ENCODE measurements at regions not wholly inside any gene's neighbourhood (a gene's known extent, or its start where the extent isn't known, plus 50 kb on each side); places are given as distances from the start of the nearest gene placed in this dataset.

DNA sequence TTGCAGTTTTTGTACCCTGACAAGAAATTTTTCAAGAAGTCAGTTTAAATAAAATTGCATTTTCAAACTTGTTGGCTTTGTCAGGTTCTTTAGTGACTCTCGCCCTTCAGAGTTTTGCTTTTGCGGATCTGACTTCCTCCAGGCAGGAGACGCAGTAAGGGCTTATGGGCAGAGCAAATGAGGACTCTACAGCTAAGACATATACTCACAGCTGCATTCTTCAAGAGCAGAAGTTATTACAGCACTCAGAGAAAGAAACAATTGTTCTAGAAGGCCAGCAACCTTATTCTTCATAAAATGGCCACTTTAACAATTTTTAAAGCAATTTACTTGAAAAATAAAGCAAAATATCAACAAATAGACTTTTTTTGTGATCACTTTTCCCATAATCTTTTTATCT lies 438.8 kb upstream of the THRB start:
- H3K36me3 ChIP-seq (ENCODE audit: control insufficient read depth, insufficient read depth, low read length) = no peaks in the 10 kb centered on the region
- H3K9me3 ChIP-seq (ENCODE audit: control insufficient read depth, insufficient read depth, low read depth, low read length) = no peaks in the 10 kb centered on the region
- H3K4me1 ChIP-seq (ENCODE audit: control insufficient read depth, insufficient read depth, low read length) = no peaks in the 10 kb centered on the region
- H3K4me3 ChIP-seq (ENCODE audit: low read depth, low read length) = no peak overlapping the region
- H3K27ac ChIP-seq (ENCODE audit: low read depth, low read length) = no peak overlapping the region
- no peak overlapping the region for H3K9ac ChIP-seq (ENCODE audit: low read length)
- no peaks in the 10 kb centered on the region for H3K27me3 ChIP-seq (ENCODE audit: control insufficient read depth, insufficient read depth, low read length)

DNA sequence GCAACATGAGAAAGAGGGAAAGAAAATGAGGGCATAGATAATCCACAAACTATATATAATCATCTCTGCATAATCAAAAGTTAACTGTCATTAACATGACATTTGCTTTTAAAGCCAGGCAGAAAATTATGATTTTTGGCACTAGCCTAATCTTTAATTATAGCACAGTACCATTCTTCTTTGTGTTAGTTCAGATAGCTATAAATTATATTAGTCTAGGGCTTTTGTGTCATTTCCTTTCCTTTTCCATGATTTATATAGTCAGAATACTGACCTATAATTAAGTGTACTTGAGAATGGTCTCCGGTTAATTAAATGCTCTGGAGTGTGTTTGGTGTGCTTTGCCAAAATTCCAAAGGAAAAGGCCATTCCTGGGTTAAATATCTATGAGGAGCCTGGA lies 441.9 kb upstream of the THRB start:
- H3K4me1 ChIP-seq (ENCODE audit: control insufficient read depth, insufficient read depth, low read length) = no peaks in the 10 kb centered on the region
- H3K27me3 ChIP-seq (ENCODE audit: control insufficient read depth, insufficient read depth, low read length) = no peaks in the 10 kb centered on the region
- no peak overlapping the region for H3K4me3 ChIP-seq (ENCODE audit: low read depth, low read length)
- H3K27ac ChIP-seq (ENCODE audit: low read depth, low read length) = no peak overlapping the region
- H3K9me3 ChIP-seq (ENCODE audit: control insufficient read depth, insufficient read depth, low read depth, low read length) = no peaks in the 10 kb centered on the region
- H3K9ac ChIP-seq (ENCODE audit: low read length) = no peak overlapping the region
- no peaks in the 10 kb centered on the region for H3K36me3 ChIP-seq (ENCODE audit: control insufficient read depth, insufficient read depth, low read length)

DNA sequence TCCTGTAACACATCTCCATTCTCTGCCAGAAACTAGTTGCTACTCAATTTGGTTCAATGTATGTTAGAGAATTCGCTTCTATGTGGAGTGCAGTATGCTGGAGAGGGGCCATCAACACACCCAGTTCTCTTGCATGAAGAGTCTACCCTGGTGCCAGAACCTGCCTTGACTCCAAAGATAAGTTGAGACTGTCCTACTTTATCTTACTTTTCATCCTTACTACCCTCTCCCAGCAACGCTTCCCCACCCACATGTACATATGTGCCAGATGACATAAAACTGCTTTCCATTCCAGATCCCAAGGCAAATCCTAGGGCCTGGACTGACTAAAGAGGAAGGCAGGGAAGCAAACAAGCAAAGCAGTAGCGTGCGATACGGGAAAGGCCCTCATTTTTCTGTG lies 442.6 kb upstream of the THRB start:
- H3K4me3 ChIP-seq (ENCODE audit: low read depth, low read length) = no peak overlapping the region
- no peaks in the 10 kb centered on the region for H3K27me3 ChIP-seq (ENCODE audit: control insufficient read depth, insufficient read depth, low read length)
- H3K9me3 ChIP-seq (ENCODE audit: control insufficient read depth, insufficient read depth, low read depth, low read length) = no peaks in the 10 kb centered on the region
- no peak overlapping the region for H3K9ac ChIP-seq (ENCODE audit: low read length)
- H3K4me1 ChIP-seq (ENCODE audit: control insufficient read depth, insufficient read depth, low read length) = no peaks in the 10 kb centered on the region
- H3K36me3 ChIP-seq (ENCODE audit: control insufficient read depth, insufficient read depth, low read length) = no peaks in the 10 kb centered on the region
- H3K27ac ChIP-seq (ENCODE audit: low read depth, low read length) = no peak overlapping the region

DNA sequence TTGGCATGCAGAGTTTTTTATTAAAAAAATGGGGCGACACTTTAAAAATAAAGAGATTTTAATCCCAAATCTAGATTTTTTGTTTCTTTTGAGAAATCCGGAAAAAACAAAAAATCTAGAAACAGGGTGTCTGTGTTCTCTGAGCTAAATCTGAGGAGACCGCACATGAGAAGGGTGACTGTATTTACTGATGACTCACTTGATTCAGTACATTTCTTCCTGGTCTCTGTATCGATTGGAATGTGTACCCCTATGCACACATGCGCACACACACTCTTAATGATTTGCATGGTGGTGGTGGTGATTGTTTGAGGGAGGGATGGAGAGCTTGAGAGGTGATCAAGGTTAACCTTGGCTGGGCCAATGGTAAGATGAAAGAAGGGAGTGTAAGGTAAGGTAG lies 443.1 kb upstream of the THRB start:
- Histone ChIP-seq H3K9me3 (ENCODE audit: control insufficient read depth, insufficient read depth, low read depth, low read length) (no peaks in the 10 kb centered on the region), H3K4me1 (ENCODE audit: control insufficient read depth, insufficient read depth, low read length) (no peaks in the 10 kb centered on the region), H3K4me3 (ENCODE audit: low read depth, low read length) (no peak overlapping the region), H3K27me3 (ENCODE audit: control insufficient read depth, insufficient read depth, low read length) (no peaks in the 10 kb centered on the region), H3K9ac (ENCODE audit: low read length) (no peak overlapping the region), H3K36me3 (ENCODE audit: control insufficient read depth, insufficient read depth, low read length) (no peaks in the 10 kb centered on the region), H3K27ac (ENCODE audit: low read depth, low read length) (no peak overlapping the region)

DNA sequence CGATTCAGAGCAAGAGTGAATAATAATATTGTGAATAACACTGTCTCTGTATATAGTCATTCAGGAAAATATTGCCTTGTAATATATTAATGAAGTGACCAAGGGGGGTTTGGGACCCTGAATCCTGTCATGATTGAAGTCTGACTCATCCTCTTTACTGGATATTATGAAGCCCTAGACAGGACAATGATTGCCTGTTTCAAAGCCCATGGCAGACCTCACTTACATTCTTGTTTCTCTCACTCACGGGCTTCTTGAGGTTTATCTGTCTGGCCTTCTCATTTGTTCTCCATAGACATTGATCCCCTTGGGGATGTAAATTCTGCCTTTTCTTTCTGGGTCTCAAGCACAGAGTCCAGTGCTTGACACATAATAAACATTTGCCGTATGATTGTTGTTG lies 449.3 kb upstream of the THRB start:
- no peak overlapping the region for H3K27ac ChIP-seq (ENCODE audit: low read depth, low read length)
- H3K9ac ChIP-seq (ENCODE audit: low read length) = no peak overlapping the region
- H3K9me3 ChIP-seq (ENCODE audit: control insufficient read depth, insufficient read depth, low read depth, low read length) = no peaks in the 10 kb centered on the region

DNA sequence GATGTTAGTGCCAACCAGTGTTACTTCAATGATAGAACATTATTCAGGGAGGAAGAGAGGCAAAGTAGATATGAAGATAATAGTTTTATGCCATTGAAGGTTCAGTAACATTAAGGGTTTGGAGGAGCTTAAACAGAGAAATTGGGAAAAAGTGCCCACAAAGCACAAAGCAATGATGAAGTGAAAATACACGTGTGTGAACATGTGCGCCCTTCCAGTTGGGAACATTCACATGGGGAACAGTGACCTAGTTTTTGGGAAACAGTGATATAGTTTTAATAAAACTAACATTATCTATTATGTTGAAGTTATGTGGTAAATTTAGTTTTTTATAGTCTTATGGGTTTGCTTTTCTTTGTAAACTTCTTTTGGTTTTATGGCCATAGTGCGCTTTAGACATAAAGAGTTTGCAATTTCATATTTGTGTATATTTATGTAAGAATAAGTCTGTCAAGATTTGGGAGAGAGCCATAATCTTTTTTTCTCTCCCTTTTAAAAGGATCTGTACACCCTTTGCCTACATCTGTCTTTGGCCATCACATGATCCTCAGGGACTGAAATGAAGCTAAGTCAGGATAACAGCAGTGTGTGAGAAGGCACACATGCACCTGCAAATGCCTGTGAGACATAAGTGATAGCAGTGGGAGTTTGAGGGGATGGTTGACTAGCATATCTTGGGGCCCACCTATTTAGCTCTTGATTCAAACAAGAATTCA lies 450.3 kb upstream of the THRB start:
- H3K9me3 ChIP-seq (ENCODE audit: control insufficient read depth, insufficient read depth, low read depth, low read length) = no peaks in the 10 kb centered on the region
- H3K4me1 ChIP-seq (ENCODE audit: control insufficient read depth, insufficient read depth, low read length) = no peaks in the 10 kb centered on the region
- peaks cover 26% of the 10 kb centered on the region for H3K27me3 ChIP-seq (ENCODE audit: control insufficient read depth, insufficient read depth, low read length)
- H3K36me3 ChIP-seq (ENCODE audit: control insufficient read depth, insufficient read depth, low read length) = no peaks in the 10 kb centered on the region
- H3K4me3 ChIP-seq (ENCODE audit: low read depth, low read length) = no peak overlapping the region
- no peak overlapping the region for H3K27ac ChIP-seq (ENCODE audit: low read depth, low read length)
- no peak overlapping the region for H3K9ac ChIP-seq (ENCODE audit: low read length)

More for the DNA sequence above, 449.3 kb upstream of the THRB start:
- no peak overlapping the region for H3K4me3 ChIP-seq (ENCODE audit: low read depth, low read length)
- no peaks in the 10 kb centered on the region for H3K36me3 ChIP-seq (ENCODE audit: control insufficient read depth, insufficient read depth, low read length)
- no peaks in the 10 kb centered on the region for H3K4me1 ChIP-seq (ENCODE audit: control insufficient read depth, insufficient read depth, low read length)
- H3K27me3 ChIP-seq (ENCODE audit: control insufficient read depth, insufficient read depth, low read length) = peaks cover 16% of the 10 kb centered on the region

DNA sequence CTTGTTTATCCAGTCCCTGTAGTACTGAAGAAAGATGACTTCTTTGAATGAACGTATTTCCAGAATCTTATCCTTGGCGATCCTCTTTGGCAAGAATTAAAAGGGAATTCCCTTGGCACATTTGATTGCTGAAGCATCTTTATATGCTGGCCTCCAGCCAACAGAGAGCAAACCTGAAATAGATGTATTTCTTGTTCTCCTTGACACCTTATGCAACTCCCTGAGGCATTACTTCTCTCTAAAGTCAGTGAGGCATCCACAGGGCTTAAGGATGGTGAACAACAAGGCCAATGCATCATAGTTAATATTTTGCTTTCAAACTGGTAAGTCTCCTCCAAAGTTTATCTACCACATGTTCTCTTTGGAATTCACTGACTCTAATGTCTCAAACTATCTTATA lies 450.9 kb upstream of the THRB start:
- Histone ChIP-seq H3K27ac (ENCODE audit: low read depth, low read length) (no peak overlapping the region), H3K36me3 (ENCODE audit: control insufficient read depth, insufficient read depth, low read length) (no peaks in the 10 kb centered on the region), H3K4me3 (ENCODE audit: low read depth, low read length) (no peak overlapping the region), H3K27me3 (ENCODE audit: control insufficient read depth, insufficient read depth, low read length) (peaks cover 32% of the 10 kb centered on the region), H3K4me1 (ENCODE audit: control insufficient read depth, insufficient read depth, low read length) (no peaks in the 10 kb centered on the region), H3K9me3 (ENCODE audit: control insufficient read depth, insufficient read depth, low read depth, low read length) (no peaks in the 10 kb centered on the region), H3K9ac (ENCODE audit: low read length) (no peak overlapping the region)

DNA sequence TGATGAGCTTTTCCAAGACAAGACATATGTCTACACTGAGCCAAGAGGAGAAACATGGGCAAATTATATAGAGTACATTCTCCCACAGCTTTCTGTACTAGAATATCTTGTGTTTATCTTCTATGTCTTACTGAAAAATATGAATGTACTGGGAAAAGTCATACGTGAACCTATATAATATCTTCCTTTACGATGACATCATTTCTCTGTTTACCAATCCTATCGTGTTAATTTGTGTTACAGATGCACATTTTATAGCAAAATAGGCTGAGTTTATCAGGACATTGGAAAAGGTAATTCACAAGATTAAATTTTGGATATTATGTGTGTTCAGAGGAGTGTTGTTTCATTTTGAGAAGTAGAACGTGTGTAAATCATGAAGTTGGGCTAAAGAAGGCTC lies 452.5 kb upstream of the THRB start:
- Histone ChIP-seq H3K4me1 (ENCODE audit: control insufficient read depth, insufficient read depth, low read length) (no peaks in the 10 kb centered on the region), H3K9me3 (ENCODE audit: control insufficient read depth, insufficient read depth, low read depth, low read length) (no peaks in the 10 kb centered on the region), H3K9ac (ENCODE audit: low read length) (no peak overlapping the region), H3K27me3 (ENCODE audit: control insufficient read depth, insufficient read depth, low read length) (peaks cover 48% of the 10 kb centered on the region), H3K36me3 (ENCODE audit: control insufficient read depth, insufficient read depth, low read length) (no peaks in the 10 kb centered on the region), H3K27ac (ENCODE audit: low read depth, low read length) (no peak overlapping the region), H3K4me3 (ENCODE audit: low read depth, low read length) (no peak overlapping the region)

DNA sequence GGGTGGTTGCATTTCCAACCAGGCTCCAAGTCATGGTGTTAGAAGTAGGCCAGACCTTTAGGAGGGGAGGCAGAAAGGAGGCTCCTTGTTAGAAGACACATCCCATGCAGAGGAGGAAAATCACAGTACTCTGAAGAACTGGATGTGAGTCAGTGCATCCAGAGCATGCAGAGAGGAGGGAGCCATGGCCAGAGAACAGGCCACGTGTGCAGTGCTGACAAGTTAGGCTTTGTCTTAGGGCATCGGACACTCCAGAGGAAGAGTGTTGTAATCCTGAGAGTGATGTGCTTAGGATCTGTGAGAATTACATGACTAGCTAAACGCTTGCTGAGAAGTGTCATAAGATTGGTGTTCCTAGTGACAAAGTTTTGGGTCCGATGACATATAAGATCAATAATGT lies 456.5 kb upstream of the THRB start:
- H3K9ac ChIP-seq (ENCODE audit: low read length) = no peak overlapping the region
- no peak overlapping the region for H3K27ac ChIP-seq (ENCODE audit: low read depth, low read length)
- H3K4me1 ChIP-seq (ENCODE audit: control insufficient read depth, insufficient read depth, low read length) = peaks cover 3% of the 10 kb centered on the region; the same call in 1 of the 2 replicates
- H3K36me3 ChIP-seq (ENCODE audit: control insufficient read depth, insufficient read depth, low read length) = no peaks in the 10 kb centered on the region
- H3K27me3 ChIP-seq (ENCODE audit: control insufficient read depth, insufficient read depth, low read length) = peaks cover 88% of the 10 kb centered on the region
- no peak overlapping the region for H3K4me3 ChIP-seq (ENCODE audit: low read depth, low read length)
- H3K9me3 ChIP-seq (ENCODE audit: control insufficient read depth, insufficient read depth, low read depth, low read length) = no peaks in the 10 kb centered on the region

DNA sequence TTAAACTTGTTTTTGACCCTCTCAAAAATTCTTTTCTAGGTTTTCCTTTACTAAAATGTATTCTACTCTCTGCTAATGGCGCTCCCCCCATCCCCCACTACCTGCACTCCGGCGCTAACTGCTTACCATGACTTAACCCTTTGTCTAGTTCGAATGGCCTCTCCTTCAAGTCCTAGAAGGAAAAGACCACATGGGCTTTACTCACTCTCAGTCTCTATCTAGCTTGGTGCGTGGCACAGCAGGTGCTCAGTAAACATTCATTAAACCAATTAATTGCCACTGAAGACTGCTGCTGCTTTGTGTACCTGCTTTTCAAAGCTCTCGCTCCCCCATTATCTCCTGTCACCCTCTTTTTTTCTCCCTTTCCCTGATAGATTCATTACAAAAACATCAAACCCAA lies 457.7 kb upstream of the THRB start:
- Histone ChIP-seq H3K27ac (ENCODE audit: low read depth, low read length) (no peak overlapping the region), H3K9ac (ENCODE audit: low read length) (no peak overlapping the region), H3K27me3 (ENCODE audit: control insufficient read depth, insufficient read depth, low read length) (peaks cover 98% of the 10 kb centered on the region), H3K9me3 (ENCODE audit: control insufficient read depth, insufficient read depth, low read depth, low read length) (no peaks in the 10 kb centered on the region), H3K4me1 (ENCODE audit: control insufficient read depth, insufficient read depth, low read length) (peaks cover 3% of the 10 kb centered on the region; the same call in 1 of the 2 replicates), H3K36me3 (ENCODE audit: control insufficient read depth, insufficient read depth, low read length) (no peaks in the 10 kb centered on the region), H3K4me3 (ENCODE audit: low read depth, low read length) (no peak overlapping the region)

DNA sequence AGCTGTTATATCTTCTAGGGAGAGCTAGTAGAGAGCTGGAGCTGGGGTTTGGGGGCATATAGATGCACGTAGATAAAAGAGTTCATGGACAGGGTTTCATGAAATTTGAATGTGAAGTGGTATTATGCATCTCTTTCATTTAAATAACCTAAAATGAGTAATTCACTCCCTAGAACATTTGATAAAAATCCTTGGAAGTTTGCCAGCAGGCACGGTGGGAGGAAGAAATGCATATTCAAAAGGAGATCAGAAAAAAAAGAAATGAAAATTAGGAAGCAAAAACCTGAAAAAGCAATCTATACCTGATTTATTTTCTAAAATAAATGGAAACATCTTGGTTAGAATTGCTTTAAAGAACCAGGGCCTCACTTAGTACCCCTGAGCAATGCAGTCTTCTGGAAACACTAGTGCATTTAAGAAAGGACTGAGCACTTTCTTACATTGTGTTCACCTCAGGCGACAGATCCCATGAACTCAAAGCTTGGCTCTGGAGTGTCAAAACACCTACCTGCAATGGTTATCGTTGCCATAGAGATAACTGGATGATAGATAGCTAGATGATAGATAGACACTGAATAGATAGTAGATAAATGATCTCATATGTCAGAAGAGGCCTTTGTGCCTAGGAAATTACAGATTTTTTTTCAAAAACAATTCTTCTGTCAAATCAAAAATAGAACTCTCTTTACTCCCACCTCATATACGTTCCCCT lies 458.6 kb upstream of the THRB start:
- Histone ChIP-seq H3K4me3 (ENCODE audit: low read depth, low read length) (no peak overlapping the region), H3K27me3 (ENCODE audit: control insufficient read depth, insufficient read depth, low read length) (peaks cover 98% of the 10 kb centered on the region), H3K9me3 (ENCODE audit: control insufficient read depth, insufficient read depth, low read depth, low read length) (no peaks in the 10 kb centered on the region), H3K9ac (ENCODE audit: low read length) (no peak overlapping the region), H3K27ac (ENCODE audit: low read depth, low read length) (no peak overlapping the region), H3K36me3 (ENCODE audit: control insufficient read depth, insufficient read depth, low read length) (no peaks in the 10 kb centered on the region), H3K4me1 (ENCODE audit: control insufficient read depth, insufficient read depth, low read length) (peaks cover 3% of the 10 kb centered on the region; the same call in 1 of the 2 replicates)

Measured in HUES6 (cell line).